PC-3 (cell line): ENCODE measurements at regions not wholly inside any gene's neighbourhood (a gene's known extent, or its start where the extent isn't known, plus 50 kb on each side); places are given as distances from the start of the nearest gene placed in this dataset.

Experiments
- ATAC-seq: fragments of 200-7000 bp; cut with Tn5 transposase; 2 replicates; pipeline ENCODE4 v1.9.1; 2020; ENCODE audit warnings: mild to moderate bottlenecking, moderate library complexity
- BruUV-seq: library from RNA; stranded (reverse); fragments of 400-500 nt; replicated peaks from 2 replicates; lab custom pipeline; 2021; lab: Mats Ljungman, UMichigan
- CTCF ChIA-PET: fragments of 300-600 bp; sonication (Branson Sonifier 250); formaldehyde crosslinking; loops from one replicate; lab custom pipeline; 2022; ENCODE audit warnings: antibody characterized with exemption; lab: Charles Lee
- POLR2A ChIA-PET: fragments of 300-600 bp; sonication (Branson Sonifier 250); formaldehyde crosslinking; loops from one replicate; lab custom pipeline; 2022; ENCODE audit warnings: antibody characterized with exemption; ENCODE audit not compliant: unreplicated experiment; lab: Charles Lee
- DNase-seq: peaks from one replicate; pipeline ENCODE4 v3.0.0-alpha.2; 2015
- H2AFZ ChIP-seq: fragments of 300-600 bp; sonication (generic); 2 replicates; pipeline ENCODE4 v1.6.0; 2016; ENCODE audit warnings: antibody characterized with exemption, low read length
- H3F3A ChIP-seq: fragments of 300-600 bp; sonication (generic); one replicate; pipeline ENCODE4 v1.6.0; 2017; ENCODE audit warnings: antibody characterized with exemption, low read length, control low read depth, mild to moderate bottlenecking; ENCODE audit not compliant: unreplicated experiment
- H3K27ac ChIP-seq: fragments of 300-600 bp; sonication (generic); 2 replicates; pipeline ENCODE4 v1.5.1; 2016; ENCODE audit warnings: mild to moderate bottlenecking, low read length
- H3K27me3 ChIP-seq: fragments of 300-600 bp; sonication (generic); 2 replicates; pipeline ENCODE4 v1.6.1; 2016; ENCODE audit warnings: low read length, mixed read lengths
- H3K36me3 ChIP-seq: fragments of 300-600 bp; sonication (generic); 2 replicates; pipeline ENCODE4 v1.6.1; 2016; ENCODE audit warnings: low read depth, mixed run types, low read length, mixed read lengths
- H3K4me1 ChIP-seq: fragments of 300-600 bp; sonication (generic); 2 replicates; pipeline ENCODE4 v1.5.1; 2016; ENCODE audit warnings: low read length; ENCODE audit not compliant: insufficient read depth
- H3K4me2 ChIP-seq: fragments of 300-600 bp; sonication (generic); 2 replicates; pipeline ENCODE4 v1.6.0; 2016; ENCODE audit warnings: low read length
- H3K4me3 ChIP-seq: fragments of 300-600 bp; sonication (generic); 2 replicates; pipeline ENCODE4 v1.5.1; 2016; ENCODE audit warnings: mild to moderate bottlenecking, low read length, mixed read lengths
- H3K79me2 ChIP-seq: fragments of 300-600 bp; sonication (generic); 2 replicates; pipeline ENCODE4 v1.6.1; 2017; ENCODE audit warnings: low read length, mixed read lengths
- H3K9ac ChIP-seq: fragments of 300-600 bp; sonication (generic); 2 replicates; pipeline ENCODE4 v1.6.0; 2016; ENCODE audit warnings: mild to moderate bottlenecking, low read length
- H3K9me2 ChIP-seq: fragments of 300-600 bp; sonication (generic); replicated peaks from 2 replicates; pipeline ENCODE4 v1.6.1; 2016; ENCODE audit warnings: mixed run types, low read length, mixed read lengths
- H3K9me3 ChIP-seq: fragments of 300-600 bp; sonication (generic); 2 replicates; pipeline ENCODE4 v1.6.1; 2016; ENCODE audit warnings: low read length, mixed read lengths
- H4K20me1 ChIP-seq: fragments of 300-600 bp; sonication (generic); 2 replicates; pipeline ENCODE4 v1.6.1; 2016; ENCODE audit warnings: low read length, mixed read lengths
- EZH2 ChIP-seq: fragments of 300-600 bp; sonication (generic); IDR thresholded peaks from one replicate; pipeline ENCODE4 v1.6.1; 2017; ENCODE audit warnings: antibody characterized with exemption, mild to moderate bottlenecking, low read length; ENCODE audit not compliant: unreplicated experiment
- EZH2phosphoT487 ChIP-seq: fragments of 300-600 bp; sonication (generic); IDR thresholded peaks from 2 replicates; pipeline ENCODE4 v1.6.1; 2018; ENCODE audit warnings: mild to moderate bottlenecking, antibody characterized with exemption, low read length, borderline replicate concordance
- intact Hi-C: fragments of 100-400 bp; cut with micrococcal nuclease; formaldehyde crosslinking; loops from 2 replicates; pipeline ENCODE4 v1.9.0; 2023
- TF ChIP-seq, protein P1 (sequence below): fragments of 300-600 bp; sonication (generic); conservative IDR thresholded peaks from 2 replicates; pipeline ENCODE4 v1.5.1; 2017; ENCODE audit warnings: antibody characterized with exemption, low read depth, mild to moderate bottlenecking, low read length

DNA sequence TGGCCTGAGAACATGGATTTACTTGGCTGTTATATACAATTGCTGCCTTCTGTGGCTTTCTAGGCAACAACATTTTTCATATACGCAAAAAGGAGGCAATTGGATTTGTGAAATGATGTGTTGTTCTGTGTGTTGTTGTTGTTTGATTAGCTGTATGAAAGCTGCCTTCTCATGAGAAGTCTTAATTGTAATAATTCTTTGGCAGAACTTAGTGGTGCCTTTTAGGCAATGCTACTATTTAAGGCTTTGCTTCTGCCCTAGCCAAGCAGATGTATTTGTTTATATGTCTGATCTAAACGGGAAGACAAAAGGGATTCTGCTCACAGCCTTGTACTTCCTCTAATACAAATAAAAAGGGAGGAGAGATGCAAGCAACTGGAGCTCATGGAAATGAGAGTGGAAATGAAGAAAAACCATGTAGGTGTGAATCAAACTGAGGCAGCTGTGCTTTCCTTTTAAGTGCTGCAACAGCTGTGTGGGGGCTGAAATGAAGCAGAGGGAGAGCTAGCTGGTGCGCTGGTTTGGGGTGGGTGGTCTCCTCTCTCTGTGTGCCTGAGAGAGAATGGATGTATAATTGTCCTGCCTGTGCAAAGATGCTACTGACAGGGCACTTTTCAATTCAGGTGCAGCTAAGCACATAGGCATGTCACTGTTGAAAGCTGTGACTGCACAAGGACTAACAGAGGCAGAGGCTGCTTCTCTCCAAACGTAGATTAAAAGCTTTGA lies 386.9 kb upstream of the MAN1A1 start:
- Histone ChIP-seq H3K4me3 (no peak overlapping the region), H3K9me2 (no peaks in the 10 kb centered on the region), H3K36me3 (no peaks in the 10 kb centered on the region), H3K27ac (no peak overlapping the region), H3K9ac (no peak overlapping the region), H3K9me3 (no peaks in the 10 kb centered on the region), H3F3A (no peaks in the 10 kb centered on the region), H2AFZ (no peak overlapping the region), H3K79me2 (no peaks in the 10 kb centered on the region), H3K4me1 (no peaks in the 10 kb centered on the region), H3K27me3 (no peaks in the 10 kb centered on the region), H3K4me2 (no peak overlapping the region), H4K20me1 (no peaks in the 10 kb centered on the region)
- CTCF ChIA-PET: no interaction called here
- no TSS peak for BruUV-seq
- DNase-seq: no peak
- POLR2A ChIA-PET: no interaction called here
- intact Hi-C loops: no loop called here
- TF ChIP-seq, protein P1, sequence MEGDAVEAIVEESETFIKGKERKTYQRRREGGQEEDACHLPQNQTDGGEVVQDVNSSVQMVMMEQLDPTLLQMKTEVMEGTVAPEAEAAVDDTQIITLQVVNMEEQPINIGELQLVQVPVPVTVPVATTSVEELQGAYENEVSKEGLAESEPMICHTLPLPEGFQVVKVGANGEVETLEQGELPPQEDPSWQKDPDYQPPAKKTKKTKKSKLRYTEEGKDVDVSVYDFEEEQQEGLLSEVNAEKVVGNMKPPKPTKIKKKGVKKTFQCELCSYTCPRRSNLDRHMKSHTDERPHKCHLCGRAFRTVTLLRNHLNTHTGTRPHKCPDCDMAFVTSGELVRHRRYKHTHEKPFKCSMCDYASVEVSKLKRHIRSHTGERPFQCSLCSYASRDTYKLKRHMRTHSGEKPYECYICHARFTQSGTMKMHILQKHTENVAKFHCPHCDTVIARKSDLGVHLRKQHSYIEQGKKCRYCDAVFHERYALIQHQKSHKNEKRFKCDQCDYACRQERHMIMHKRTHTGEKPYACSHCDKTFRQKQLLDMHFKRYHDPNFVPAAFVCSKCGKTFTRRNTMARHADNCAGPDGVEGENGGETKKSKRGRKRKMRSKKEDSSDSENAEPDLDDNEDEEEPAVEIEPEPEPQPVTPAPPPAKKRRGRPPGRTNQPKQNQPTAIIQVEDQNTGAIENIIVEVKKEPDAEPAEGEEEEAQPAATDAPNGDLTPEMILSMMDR: no peak
- TF ChIP-seq EZH2 (no peak), EZH2phosphoT487 (no peak)
- no peak for ATAC-seq

DNA sequence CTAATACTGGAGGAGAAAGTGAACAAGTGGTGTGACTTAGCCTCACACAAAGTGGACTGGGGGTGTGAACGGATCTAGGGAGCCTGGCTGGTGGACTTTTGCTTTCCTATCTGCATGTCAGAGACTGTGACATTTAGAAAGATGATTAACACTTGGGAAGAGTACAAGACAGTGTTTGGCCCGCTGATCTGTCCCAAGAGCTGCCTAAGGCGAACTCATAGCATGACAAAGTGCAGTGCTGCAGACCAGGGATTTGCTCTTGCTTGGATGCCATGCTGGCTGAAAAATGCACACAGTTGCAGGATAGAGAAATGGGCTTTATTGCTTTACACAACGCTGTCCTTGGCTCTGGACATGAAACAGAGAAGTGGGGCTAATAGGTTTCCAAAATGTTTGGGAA lies 386.0 kb upstream of the MAN1A1 start:
- no TSS peak for BruUV-seq
- POLR2A ChIA-PET: no interaction called here
- Histone ChIP-seq H3K9me3 (no peaks in the 10 kb centered on the region), H3K4me3 (no peak overlapping the region), H3K4me2 (no peak overlapping the region), H4K20me1 (no peaks in the 10 kb centered on the region), H3K79me2 (no peaks in the 10 kb centered on the region), H3K9ac (no peak overlapping the region), H3K9me2 (no peaks in the 10 kb centered on the region), H2AFZ (no peak overlapping the region), H3F3A (no peaks in the 10 kb centered on the region), H3K27me3 (no peaks in the 10 kb centered on the region), H3K27ac (no peak overlapping the region), H3K4me1 (no peaks in the 10 kb centered on the region), H3K36me3 (no peaks in the 10 kb centered on the region)
- ATAC-seq (no peak), DNase-seq (no peak)
- CTCF ChIA-PET: no interaction called here
- intact Hi-C loops: no loop called here
- TF ChIP-seq EZH2phosphoT487 (no peak), EZH2 (no peak)
- TF ChIP-seq, protein P1: no peak

DNA sequence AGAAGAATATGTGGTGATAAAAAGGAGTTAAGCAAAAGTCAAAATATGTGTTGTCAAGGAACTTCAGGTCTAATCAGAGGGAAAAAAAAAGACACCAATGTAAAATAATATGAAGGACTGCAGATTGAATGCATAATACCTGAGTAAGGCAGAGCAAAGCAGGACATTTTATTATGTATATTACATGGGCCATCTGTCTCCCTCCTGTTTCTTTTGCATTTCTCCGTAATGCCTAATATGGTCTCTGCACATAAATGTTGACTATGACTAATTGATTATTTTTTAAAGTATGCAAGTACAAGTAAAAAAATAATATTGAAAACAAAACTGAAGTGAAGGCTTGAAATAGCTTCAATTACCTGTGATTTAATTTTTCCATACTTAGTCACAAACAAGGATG lies 384.7 kb upstream of the MAN1A1 start:
- Histone ChIP-seq H3K4me2 (no peak overlapping the region), H3K79me2 (no peaks in the 10 kb centered on the region), H4K20me1 (no peaks in the 10 kb centered on the region), H3K27me3 (no peaks in the 10 kb centered on the region), H3K36me3 (no peaks in the 10 kb centered on the region), H3K9ac (no peak overlapping the region), H3K27ac (no peak overlapping the region), H3K9me2 (no peaks in the 10 kb centered on the region), H3K4me1 (no peaks in the 10 kb centered on the region), H3F3A (no peaks in the 10 kb centered on the region), H2AFZ (no peak overlapping the region), H3K9me3 (no peaks in the 10 kb centered on the region), H3K4me3 (no peak overlapping the region)
- TF ChIP-seq EZH2: no peak
- TF ChIP-seq, protein P1: no peak
- no peak for TF ChIP-seq EZH2phosphoT487
- ChIA-PET POLR2A (no interaction called here), CTCF (no interaction called here)
- intact Hi-C loops: no loop called here
- no TSS peak for BruUV-seq
- no peak for DNase-seq
- no peak for ATAC-seq
